Heart right ventricle (tissue), 16 donors: ENCODE measurements at regions not wholly inside any gene's neighbourhood (a gene's known extent, or its start where the extent isn't known, plus 50 kb on each side); places are given as distances from the start of the nearest gene placed in this dataset.

Experiments used
- ATAC-seq, 8 donors: fragments of 200-7000 bp; cut with Tn5 transposase; one replicate each; pipeline ENCODE4 v1.9.1; 2020; ENCODE audit warnings: mild to moderate bottlenecking in 8 of 8, moderate library complexity in 8 of 8, moderate number of reproducible peaks in 1 of 8
- DNase-seq, 2 donors: peaks; one replicate each; pipeline ENCODE4 v3.0.0-alpha.2; 2020
- H3K27ac ChIP-seq, 10 donors: fragments of 200-600 bp; sonication (generic) in 2 of 10; one replicate each; pipeline versions ENCODE4 v1.5.0 to v1.8.0; 2020 to 2022; ENCODE audit warnings: mild to moderate bottlenecking in 3 of 10
- H3K27me3 ChIP-seq, 7 donors: fragments of 200-600 bp; one replicate each; pipeline ENCODE4 v1.8.0; 2021 to 2022; ENCODE audit warnings: mild to moderate bottlenecking in 2 of 7
- H3K36me3 ChIP-seq, 9 donors: fragments of 200-600 bp; sonication (generic) in 1 of 9; one replicate each; pipeline versions ENCODE4 v1.5.0 to v1.8.0; 2020 to 2022; ENCODE audit warnings: mild to moderate bottlenecking in 2 of 9
- H3K4me1 ChIP-seq, 9 donors: fragments of 200-600 bp; sonication (generic) in 1 of 9; one replicate each; pipeline versions ENCODE4 v1.5.0 to v1.8.0; 2020 to 2022; ENCODE audit warnings: mild to moderate bottlenecking in 4 of 9
- H3K4me3 ChIP-seq, 10 donors: fragments of 200-600 bp; sonication (generic) in 2 of 10; one replicate each; pipeline versions ENCODE4 v1.5.0 to v1.8.0; 2020 to 2022; ENCODE audit warnings: mild to moderate bottlenecking in 7 of 10, moderate library complexity in 2 of 10
- H3K9me3 ChIP-seq, 11 donors: fragments of 200-600 bp in 10 of 11; sonication (generic) in 2 of 11; one replicate each; pipeline versions ENCODE4 v1.5.0 to v1.8.0; 2013 to 2022; ENCODE audit warnings: mild to moderate bottlenecking in 2 of 11, control low read depth in 1 of 11, moderate library complexity in 1 of 11
- CTCF ChIP-seq, 9 donors: fragments of 200-600 bp; sonication (generic) in 2 of 9; IDR thresholded peaks; one replicate each; pipeline versions ENCODE4 v1.5.0 to v1.8.0; 2021 to 2022; ENCODE audit warnings: antibody characterized with exemption in 9 of 9, mild to moderate bottlenecking in 5 of 9, moderate library complexity in 1 of 9
- WGBS, 2 donors: extraction: QIAGEN DNeasy Blood & Tissue Kit; methylation state at CpG; one replicate each; pipeline ENCODE4 v1.1.7; 2013; ENCODE audit warnings: inconsistent platforms in 1 of 2; 5-methylcytosine and 5-hydroxymethylcytosine counted together
- intact Hi-C, 10 donors: fragments of 100-400 bp; cut with DNase I; formaldehyde crosslinking; loops; one replicate each; pipeline versions ENCODE4 v1.11.1 to v1.14.2; 2022
- donor health status: Arrhythmogenic right ventricular cardiomyopathy.
- donor health status: ischemic (EF 13 %, LVEDD 7.1; RV severe dilation, severe dysfunction).
- donor health status: healthy with polysubstance abuse.
- donor health status: DM: no; HTN: yes; CAD: no.
- donor health status: DM: no; HTN: no; CAD: no.
- donor health status: ischemic (EF 25% LVEDD 6.9; RV normal size, moderate dysfunction).
- donor health status: ischemic (EF 25% LVEDD 5.7; RV mildly dilated, moderate dysfunction).
- donor health status: healthy.
- donor health status: DM: yes; HTN: yes; CAD: no.
- donor health status: Ischemic cardiomyopathy.
- donor health status: ischemic (EF 35%, LVEDD 5.7; RV mildly dilated, moderate dysfunction).
- donor health status: nonischemic (EF 11% LVEDD 7.7; RV severe dilation, severe dysfunction).
- donor health status: DM: yes; HTN: yes; CAD: no.
- donor health status: PGD.
- donor health status: ischemic (EF 29% LVEDD 5.4; RV normal size, mild dysfunction).
- donor health status: nonischemic (EF 23%, LVEDD 6.1; RV moderate dilation, normal function).

GRCh38 chr7:68258609-68259008 lies 1262.0 kb downstream of the TYW1 start:
- ATAC-seq: no peak
- WGBS, 2 donors: 61 to 70% methylated on average over 8 of the region's 8 CpGs
- H3K4me1 ChIP-seq: no peaks in the 10 kb centered on the region

GRCh38 chr7:68265258-68265657 lies 1268.6 kb downstream of the TYW1 start:
- Histone ChIP-seq H3K27me3 (no peaks in the 10 kb centered on the region), H3K4me1 (no peaks in the 10 kb centered on the region), H3K27ac (no peak overlapping the region), H3K36me3 (no peaks in the 10 kb centered on the region), H3K9me3 (peaks cover 0 to 40% (median 21%) of the 10 kb centered on the region in 11 donors), H3K4me3 (no peak overlapping the region)
- 38 to 40% methylated on average over 3 of the region's 3 CpGs for WGBS, 2 donors
- TF ChIP-seq CTCF (IDR thresholded peaks at IDR 0.05): no peak
- DNase-seq: no peak
- intact Hi-C loops: no loop called here
- ATAC-seq: no peak

More at GRCh38 chr7:68258609-68259008, 1262.0 kb downstream of the TYW1 start:
- peaks cover 0 to 8% (median 3%) of the 10 kb centered on the region in 7 donors for H3K27me3 ChIP-seq
- no peak for TF ChIP-seq CTCF (IDR thresholded peaks at IDR 0.05)
- no peak overlapping the region for H3K27ac ChIP-seq
- no peaks in the 10 kb centered on the region for H3K36me3 ChIP-seq
- DNase-seq: no peak
- H3K4me3 ChIP-seq: no peak overlapping the region
- intact Hi-C loops: no loop called here
- peaks cover 0 to 13% (median 0%) of the 10 kb centered on the region in 11 donors for H3K9me3 ChIP-seq

GRCh38 chr7:68266004-68266579 lies 1269.5 kb downstream of the TYW1 start:
- DNase-seq: no peak
- Histone ChIP-seq H3K4me3 (no peak overlapping the region), H3K9me3 (peaks cover 0 to 40% (median 21%) of the 10 kb centered on the region in 11 donors), H3K4me1 (no peaks in the 10 kb centered on the region), H3K36me3 (no peaks in the 10 kb centered on the region), H3K27ac (no peak overlapping the region), H3K27me3 (no peaks in the 10 kb centered on the region)
- intact Hi-C loops: no loop called here
- 89 to 93% methylated on average over 9 of the region's 9 CpGs for WGBS, 2 donors
- no peak for ATAC-seq
- no peak for TF ChIP-seq CTCF (IDR thresholded peaks at IDR 0.05)

GRCh38 chr7:68267486-68267885 lies 1270.9 kb downstream of the TYW1 start:
- Histone ChIP-seq H3K4me1 (no peaks in the 10 kb centered on the region), H3K9me3 (peaks cover 0 to 35% (median 21%) of the 10 kb centered on the region in 11 donors), H3K27ac (no peak overlapping the region), H3K36me3 (no peaks in the 10 kb centered on the region), H3K4me3 (no peak overlapping the region), H3K27me3 (no peaks in the 10 kb centered on the region)
- ATAC-seq: no peak
- WGBS, 2 donors: 43 to 46% methylated on average over 2 of the region's 2 CpGs
- no peak for TF ChIP-seq CTCF (IDR thresholded peaks at IDR 0.05)
- intact Hi-C loops: no loop called here
- DNase-seq: no peak
